ENCODE measurements at regions not wholly inside any gene's neighbourhood (a gene's known extent, or its start where the extent isn't known, plus 50 kb on each side); places are given as distances from the start of the nearest gene placed in this dataset.

- TF ChIP-seq POLR2A (IDR thresholded peaks at IDR 0.05; ENCODE audit: borderline replicate concordance, extremely low read depth, insufficient read depth, insufficient read length) = no peak
- no peak for TF ChIP-seq ELF1 (IDR thresholded peaks at IDR 0.05; ENCODE audit: borderline replicate concordance, low read depth)
- TF ChIP-seq ZFX (IDR thresholded peaks at IDR 0.05) = no peak
- TF ChIP-seq EZH2 (IDR thresholded peaks at IDR 0.05) = no peak
- no peak for TF ChIP-seq CTCF (IDR thresholded peaks at IDR 0.05 in 2 of 3, conservative IDR thresholded peaks at IDR 0.05 in 1 of 3; ENCODE audit: borderline replicate concordance in 1 of 3, insufficient read depth in 1 of 3, low read depth in 2 of 3, low read length in 2 of 3)
- TF ChIP-seq EGR1 (IDR thresholded peaks at IDR 0.05; ENCODE audit: low read depth) = no peak
- no peak for TF ChIP-seq YY1 (IDR thresholded peaks at IDR 0.05; ENCODE audit: extremely low read depth, insufficient replicate concordance, low read depth, low read length)
Observed at GRCh38 chr6:113011389-113011788, 664.3 kb downstream of the RFPL4B start.
